HepG2 (cell line): ENCODE measurements at regions not wholly inside any gene's neighbourhood (a gene's known extent, or its start where the extent isn't known, plus 50 kb on each side); places are given as distances from the start of the nearest gene placed in this dataset.

Experiments used
- ATAC-seq: fragments of 200-7000 bp; cut with Tn5 transposase; 3 replicates; pipeline ENCODE4 v1.9.1; 2020; ENCODE audit warnings: mild to moderate bottlenecking, moderate library complexity
- BruUV-seq: library from RNA; stranded (reverse); fragments of 400-500 nt; replicated peaks from 2 replicates; lab custom pipeline; 2021; lab: Mats Ljungman, UMichigan
- CTCF ChIA-PET: fragments of 300-600 bp; formaldehyde crosslinking; extraction: SDS; loops from one replicate; lab custom pipeline; 2021; ENCODE audit warnings: low total read pairs, inconsistent platforms, low intra/inter-chr PET ratio; lab: Yijun Ruan, JAX
- POLR2A ChIA-PET: fragments of 350-600 bp; sonication (Branson Sonifier 250); formaldehyde crosslinking; loops from one replicate; lab custom pipeline; 2020; ENCODE audit warnings: antibody characterized with exemption, inconsistent platforms; lab: Yijun Ruan, JAX
- DNase-seq: peaks from one replicate; pipeline ENCODE4 v3.0.0-alpha.2; 2015; ENCODE audit warnings: low spot score
- FAIRE-seq: peaks from 3 replicates; lab custom pipeline; 2011; peaks lifted over from hg19 to GRCh38; lab: Jason Lieb, UNC
- H2AFZ ChIP-seq: one replicate; pipeline ENCODE4 v1.6.1; 2011; ENCODE audit warnings: low read length, inconsistent platforms
- H3K27ac ChIP-seq: fragments of 300-600 bp; 3 replicates; pipeline ENCODE4 v1.8.0; 2011; ENCODE audit warnings: mixed run types, mild to moderate bottlenecking, mixed read lengths, low read length, inconsistent platforms; ENCODE audit not compliant: insufficient read depth; ENCODE audit errors: extremely low read length
- H3K27me3 ChIP-seq, 2 experiments: fragments of 200-600 bp in 1 of 2; 2 replicates in 1 of 2; 3 replicates in 1 of 2; pipeline versions ENCODE4 v1.6.0 to v1.8.0; 2011; ENCODE audit warnings: low read length in 2 of 2, mild to moderate bottlenecking in 2 of 2, moderate library complexity in 2 of 2, inconsistent platforms in 1 of 2; ENCODE audit not compliant: insufficient read depth in 2 of 2, control insufficient read depth in 1 of 2
- H3K36me3 ChIP-seq, 2 experiments: fragments of 200-600 bp in 1 of 2; replicated peaks in 1 of 2; 2 replicates in 1 of 2; 3 replicates in 1 of 2; pipeline versions ENCODE4 v1.5.1 to v1.8.0; 2011; ENCODE audit warnings: low read length in 2 of 2, inconsistent platforms in 1 of 2; ENCODE audit not compliant: insufficient read depth in 2 of 2, control insufficient read depth in 1 of 2
- H3K4me1 ChIP-seq: 2 replicates; pipeline ENCODE4 v1.5.1; 2012; ENCODE audit warnings: low read length, inconsistent platforms; ENCODE audit not compliant: insufficient read depth
- H3K4me2 ChIP-seq: 2 replicates; pipeline ENCODE4 v1.6.0; 2011; ENCODE audit warnings: low read depth, low read length, inconsistent platforms
- H3K4me3 ChIP-seq, 3 experiments: fragments of 200-600 bp in 1 of 3; sonication (generic), shearing (Covaris generic) in 1 of 3; replicated peaks in 1 of 3; 2 replicates each; pipeline ENCODE4 v1.5.1; 2011 to 2016; ENCODE audit warnings: low read length in 3 of 3, inconsistent platforms in 2 of 3, low read depth in 2 of 3, mild to moderate bottlenecking in 2 of 3, control low read depth in 1 of 3, mixed read lengths in 1 of 3; ENCODE audit not compliant: insufficient read depth in 1 of 3
- H3K79me2 ChIP-seq: one replicate; pipeline ENCODE4 v1.6.1; 2011; ENCODE audit warnings: low read length, inconsistent platforms; ENCODE audit not compliant: insufficient read depth
- H3K9ac ChIP-seq: 2 replicates; pipeline ENCODE4 v1.6.0; 2011; ENCODE audit warnings: mild to moderate bottlenecking, low read depth, low read length, inconsistent platforms; ENCODE audit not compliant: insufficient read depth
- H3K9me3 ChIP-seq: 2 replicates; pipeline ENCODE4 v1.5.1; 2012; ENCODE audit warnings: mild to moderate bottlenecking, low read length
- H4K20me1 ChIP-seq: 2 replicates; pipeline ENCODE4 v1.6.0; 2011; ENCODE audit warnings: inconsistent platforms, mild to moderate bottlenecking, low read length, moderate library complexity; ENCODE audit not compliant: insufficient read depth
- HNF1A ChIP-seq, 2 experiments: sonication (generic) in 1 of 2; formaldehyde crosslinking in 1 of 2; IDR thresholded peaks; 2 replicates each; pipeline versions ENCODE4 v1.4.0 to v1.6.1; 2016 to 2020; ENCODE audit warnings: borderline replicate concordance in 1 of 2, low read depth in 1 of 2, mild to moderate bottlenecking in 1 of 2, missing genetic modification reagents in 1 of 2
- MAF1 ChIP-seq: sonication (generic); formaldehyde crosslinking; IDR thresholded peaks from 2 replicates; pipeline ENCODE4 v1.5.0; 2020; ENCODE audit warnings: missing genetic modification reagents, borderline replicate concordance
- NFE2 ChIP-seq: sonication (generic); formaldehyde crosslinking; IDR thresholded peaks from 2 replicates; pipeline ENCODE4 v1.4.0; 2020; ENCODE audit warnings: missing genetic modification reagents
- NONO ChIP-seq, 2 experiments: fragments of 450-650 bp in 1 of 2; sonication (generic) in 1 of 2; formaldehyde crosslinking in 1 of 2; IDR thresholded peaks in 1 of 2; conservative IDR thresholded peaks in 1 of 2; 2 replicates each; pipeline versions ENCODE4 v1.6.1 to v1.8.0; 2017 to 2022; ENCODE audit warnings: mild to moderate bottlenecking in 1 of 2, missing genetic modification reagents in 1 of 2, moderate library complexity in 1 of 2
- SIN3A ChIP-seq: IDR thresholded peaks from 2 replicates; pipeline ENCODE4 v1.6.1; 2011; ENCODE audit warnings: low read depth, mild to moderate bottlenecking, control low read depth, low read length, borderline replicate concordance
- ZFP62 ChIP-seq: sonication (generic); formaldehyde crosslinking; IDR thresholded peaks from 2 replicates; pipeline ENCODE4 v1.4.0; 2020; ENCODE audit warnings: missing genetic modification reagents
- WGBS: methylation state at CpG from one replicate; pipeline ENCODE4 v1.1.6; 2017; ENCODE audit warnings: low lambda C conversion rate; 5-methylcytosine and 5-hydroxymethylcytosine counted together
- in situ Hi-C: cut with HindIII; loops from 2 replicates; pipeline ENCODE4 v1.10.0; 2017; ENCODE audit warnings: low pct_unique_long_range_greater_than_20kb; ENCODE audit not compliant: extremely low pct_ligation_motif_present
- intact Hi-C: fragments of 100-400 bp; cut with micrococcal nuclease; formaldehyde crosslinking; loops from one replicate; pipeline ENCODE4 v1.10.0; 2022; ENCODE audit not compliant: unreplicated experiment
- TF ChIP-seq, protein P1 (sequence below): sonication (generic); formaldehyde crosslinking; IDR thresholded peaks from 2 replicates; pipeline ENCODE4 v1.5.1; 2020; ENCODE audit warnings: mild to moderate bottlenecking, moderate library complexity, missing genetic modification reagents

DNA sequence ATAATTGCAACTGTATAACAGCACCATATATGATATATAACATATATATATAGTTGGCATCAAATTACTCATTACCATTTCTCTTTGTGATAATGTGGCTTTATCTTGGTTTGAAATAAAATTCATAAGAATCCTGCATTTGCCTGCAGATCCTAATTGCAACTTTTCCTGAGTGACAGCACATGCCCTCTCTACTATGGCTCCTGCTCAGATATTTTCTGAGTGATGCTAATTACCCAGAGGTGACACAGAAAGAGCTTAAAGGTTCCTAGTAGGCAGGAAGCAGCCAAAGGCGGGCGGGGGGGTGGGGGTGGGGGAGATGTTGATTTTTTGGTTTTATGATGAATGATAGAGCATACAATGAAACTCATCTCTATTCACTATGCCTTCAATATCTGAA is 370.6 kb downstream of the MFSD1 start:
- in situ Hi-C loops = no loop called here
- Histone ChIP-seq H3K4me1 (no peaks in the 10 kb centered on the region), H3K4me3 (no peak overlapping the region)

More for the DNA sequence above, 370.6 kb downstream of the MFSD1 start:
- no peak for FAIRE-seq
- Histone ChIP-seq H4K20me1 (no peaks in the 10 kb centered on the region), H3K79me2 (no peaks in the 10 kb centered on the region), H3K4me2 (no peak overlapping the region), H3K9me3 (no peaks in the 10 kb centered on the region), H3K27me3 (no peaks in the 10 kb centered on the region), H2AFZ (no peak overlapping the region), H3K36me3 (no peaks in the 10 kb centered on the region), H3K27ac (no peak overlapping the region), H3K9ac (no peak overlapping the region)
- TF ChIP-seq ZFP62 (CRISPR knock-in tag) = no peak
- no peak for TF ChIP-seq NFE2 (CRISPR knock-in tag)
- no peak for TF ChIP-seq SIN3A
- no peak for TF ChIP-seq NONO (IDR thresholded peaks at IDR 0.05)
- no peak for TF ChIP-seq NONO (CRISPR knock-in tag; conservative IDR thresholded peaks at IDR 0.05)
- no peak for TF ChIP-seq HNF1A (IDR thresholded peaks at IDR 0.05; ENCODE audit: low read depth)
- no peak for TF ChIP-seq HNF1A (CRISPR knock-in tag; IDR thresholded peaks at IDR 0.05; ENCODE audit: borderline replicate concordance)
- TF ChIP-seq, protein P1, sequence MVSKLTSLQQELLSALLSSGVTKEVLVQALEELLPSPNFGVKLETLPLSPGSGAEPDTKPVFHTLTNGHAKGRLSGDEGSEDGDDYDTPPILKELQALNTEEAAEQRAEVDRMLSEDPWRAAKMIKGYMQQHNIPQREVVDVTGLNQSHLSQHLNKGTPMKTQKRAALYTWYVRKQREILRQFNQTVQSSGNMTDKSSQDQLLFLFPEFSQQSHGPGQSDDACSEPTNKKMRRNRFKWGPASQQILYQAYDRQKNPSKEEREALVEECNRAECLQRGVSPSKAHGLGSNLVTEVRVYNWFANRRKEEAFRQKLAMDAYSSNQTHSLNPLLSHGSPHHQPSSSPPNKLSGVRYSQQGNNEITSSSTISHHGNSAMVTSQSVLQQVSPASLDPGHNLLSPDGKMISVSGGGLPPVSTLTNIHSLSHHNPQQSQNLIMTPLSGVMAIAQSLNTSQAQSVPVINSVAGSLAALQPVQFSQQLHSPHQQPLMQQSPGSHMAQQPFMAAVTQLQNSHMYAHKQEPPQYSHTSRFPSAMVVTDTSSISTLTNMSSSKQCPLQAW (CRISPR knock-in tag) = no peak
- no peak for TF ChIP-seq MAF1 (CRISPR knock-in tag)
- intact Hi-C loops = no loop called here
- BruUV-seq = no TSS peak
- POLR2A ChIA-PET = no interaction called here
- WGBS = 0% methylated on average over 2 of the region's 2 CpGs
- no peak for ATAC-seq
- DNase-seq = no peak
- CTCF ChIA-PET = no interaction called here
